Heart right ventricle (tissue), 16 donors: ENCODE measurements at regions not wholly inside any gene's neighbourhood (a gene's known extent, or its start where the extent isn't known, plus 50 kb on each side); places are given as distances from the start of the nearest gene placed in this dataset.

Experiments
- ATAC-seq, 8 donors: fragments of 200-7000 bp; cut with Tn5 transposase; one replicate each; pipeline ENCODE4 v1.9.1; 2020; ENCODE audit warnings: mild to moderate bottlenecking in 8 of 8, moderate library complexity in 8 of 8, moderate number of reproducible peaks in 1 of 8
- DNase-seq, 2 donors: peaks; one replicate each; pipeline ENCODE4 v3.0.0-alpha.2; 2020
- H3K27ac ChIP-seq, 10 donors: fragments of 200-600 bp; sonication (generic) in 2 of 10; one replicate each; pipeline versions ENCODE4 v1.5.0 to v1.8.0; 2020 to 2022; ENCODE audit warnings: mild to moderate bottlenecking in 3 of 10
- H3K27me3 ChIP-seq, 7 donors: fragments of 200-600 bp; one replicate each; pipeline ENCODE4 v1.8.0; 2021 to 2022; ENCODE audit warnings: mild to moderate bottlenecking in 2 of 7
- H3K36me3 ChIP-seq, 9 donors: fragments of 200-600 bp; sonication (generic) in 1 of 9; one replicate each; pipeline versions ENCODE4 v1.5.0 to v1.8.0; 2020 to 2022; ENCODE audit warnings: mild to moderate bottlenecking in 2 of 9
- H3K4me1 ChIP-seq, 9 donors: fragments of 200-600 bp; sonication (generic) in 1 of 9; one replicate each; pipeline versions ENCODE4 v1.5.0 to v1.8.0; 2020 to 2022; ENCODE audit warnings: mild to moderate bottlenecking in 4 of 9
- H3K4me3 ChIP-seq, 10 donors: fragments of 200-600 bp; sonication (generic) in 2 of 10; one replicate each; pipeline versions ENCODE4 v1.5.0 to v1.8.0; 2020 to 2022; ENCODE audit warnings: mild to moderate bottlenecking in 7 of 10, moderate library complexity in 2 of 10
- H3K9me3 ChIP-seq, 11 donors: fragments of 200-600 bp in 10 of 11; sonication (generic) in 2 of 11; one replicate each; pipeline versions ENCODE4 v1.5.0 to v1.8.0; 2013 to 2022; ENCODE audit warnings: mild to moderate bottlenecking in 2 of 11, control low read depth in 1 of 11, moderate library complexity in 1 of 11
- whole genome bisulfite sequencing, 2 donors: extraction: QIAGEN DNeasy Blood & Tissue Kit; methylation state at CpG; one replicate each; pipeline ENCODE4 v1.1.7; 2013; ENCODE audit warnings: inconsistent platforms in 1 of 2; 5-methylcytosine and 5-hydroxymethylcytosine counted together
- intact Hi-C, 10 donors: fragments of 100-400 bp; cut with DNase I; formaldehyde crosslinking; loops; one replicate each; pipeline versions ENCODE4 v1.11.1 to v1.14.2; 2022
- TF ChIP-seq, protein P1 (sequence below), 9 donors: fragments of 200-600 bp; sonication (generic) in 2 of 9; IDR thresholded peaks; one replicate each; pipeline versions ENCODE4 v1.5.0 to v1.8.0; 2021 to 2022; ENCODE audit warnings: antibody characterized with exemption in 9 of 9, mild to moderate bottlenecking in 5 of 9, moderate library complexity in 1 of 9
- donor health status: Arrhythmogenic right ventricular cardiomyopathy.
- donor health status: ischemic (EF 13 %, LVEDD 7.1; RV severe dilation, severe dysfunction).
- donor health status: healthy with polysubstance abuse.
- donor health status: DM: no; HTN: yes; CAD: no.
- donor health status: DM: no; HTN: no; CAD: no.
- donor health status: ischemic (EF 25% LVEDD 6.9; RV normal size, moderate dysfunction).
- donor health status: ischemic (EF 25% LVEDD 5.7; RV mildly dilated, moderate dysfunction).
- donor health status: healthy.
- donor health status: DM: yes; HTN: yes; CAD: no.
- donor health status: Ischemic cardiomyopathy.
- donor health status: ischemic (EF 35%, LVEDD 5.7; RV mildly dilated, moderate dysfunction).
- donor health status: nonischemic (EF 11% LVEDD 7.7; RV severe dilation, severe dysfunction).
- donor health status: DM: yes; HTN: yes; CAD: no.
- donor health status: PGD.
- donor health status: ischemic (EF 29% LVEDD 5.4; RV normal size, mild dysfunction).
- donor health status: nonischemic (EF 23%, LVEDD 6.1; RV moderate dilation, normal function).

DNA sequence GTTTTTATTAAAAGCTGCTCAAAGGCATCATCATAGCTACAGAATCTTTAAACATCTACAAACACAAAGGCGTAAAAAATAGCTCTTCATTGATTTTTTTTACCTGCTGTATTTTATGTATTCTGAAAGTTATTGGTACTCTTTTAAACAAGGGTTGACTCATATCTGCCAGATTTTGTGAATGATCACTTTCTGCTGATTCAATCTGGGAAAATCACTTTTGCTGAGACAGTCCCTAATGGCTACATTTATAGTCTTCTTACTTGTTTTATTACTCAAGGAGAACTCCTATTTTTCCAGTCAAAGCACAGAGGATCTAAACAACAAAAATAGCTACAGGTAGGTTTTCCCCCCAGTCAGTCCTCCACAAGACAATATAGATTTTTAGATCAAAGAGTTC lies 739.0 kb downstream of the CBLN4 start:
- H3K9me3 ChIP-seq, result no peaks in the 10 kb centered on the region
- DNase-seq, result no peak
- intact Hi-C loops, result no loop called here
- ATAC-seq, result no peak
- peaks cover 0 to 6% (median 0%) of the 10 kb centered on the region in 9 donors for H3K4me1 ChIP-seq
- no peaks in the 10 kb centered on the region for H3K27me3 ChIP-seq
- TF ChIP-seq, protein P1, sequence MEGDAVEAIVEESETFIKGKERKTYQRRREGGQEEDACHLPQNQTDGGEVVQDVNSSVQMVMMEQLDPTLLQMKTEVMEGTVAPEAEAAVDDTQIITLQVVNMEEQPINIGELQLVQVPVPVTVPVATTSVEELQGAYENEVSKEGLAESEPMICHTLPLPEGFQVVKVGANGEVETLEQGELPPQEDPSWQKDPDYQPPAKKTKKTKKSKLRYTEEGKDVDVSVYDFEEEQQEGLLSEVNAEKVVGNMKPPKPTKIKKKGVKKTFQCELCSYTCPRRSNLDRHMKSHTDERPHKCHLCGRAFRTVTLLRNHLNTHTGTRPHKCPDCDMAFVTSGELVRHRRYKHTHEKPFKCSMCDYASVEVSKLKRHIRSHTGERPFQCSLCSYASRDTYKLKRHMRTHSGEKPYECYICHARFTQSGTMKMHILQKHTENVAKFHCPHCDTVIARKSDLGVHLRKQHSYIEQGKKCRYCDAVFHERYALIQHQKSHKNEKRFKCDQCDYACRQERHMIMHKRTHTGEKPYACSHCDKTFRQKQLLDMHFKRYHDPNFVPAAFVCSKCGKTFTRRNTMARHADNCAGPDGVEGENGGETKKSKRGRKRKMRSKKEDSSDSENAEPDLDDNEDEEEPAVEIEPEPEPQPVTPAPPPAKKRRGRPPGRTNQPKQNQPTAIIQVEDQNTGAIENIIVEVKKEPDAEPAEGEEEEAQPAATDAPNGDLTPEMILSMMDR (IDR thresholded peaks at IDR 0.05), result no peak
- WGBS, 2 donors, result 86 to 89% methylated on average over 1 of the region's 1 CpG
- no peak overlapping the region for H3K27ac ChIP-seq
- H3K36me3 ChIP-seq, result no peaks in the 10 kb centered on the region
- H3K4me3 ChIP-seq, result no peak overlapping the region

DNA sequence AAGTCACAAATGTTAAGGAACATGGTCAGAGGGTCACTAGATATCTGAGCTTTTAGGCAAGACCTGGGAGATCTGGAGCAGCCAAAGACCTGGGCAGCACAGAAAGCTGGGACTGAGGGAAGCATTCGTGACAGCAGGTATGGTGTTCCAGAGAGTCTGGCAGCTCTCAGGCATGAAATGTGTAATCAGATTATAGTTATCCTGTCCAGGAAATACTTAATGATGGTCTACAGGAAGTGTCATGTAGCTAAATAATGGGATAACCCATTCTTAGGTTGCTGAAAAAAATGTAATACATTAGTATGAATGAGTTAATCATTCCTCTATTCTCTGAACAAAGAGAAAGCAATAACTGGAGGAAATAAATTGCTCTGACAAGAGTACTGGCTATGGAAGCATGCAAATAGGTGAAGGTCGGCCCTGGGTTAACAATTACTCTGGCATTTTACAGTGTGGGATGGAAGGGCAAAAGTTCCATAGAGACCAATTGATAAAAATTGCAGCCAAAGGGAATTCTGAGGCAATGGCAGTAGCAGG lies 740.5 kb downstream of the CBLN4 start:
- TF ChIP-seq, protein P1 (IDR thresholded peaks at IDR 0.05), result no peak
- intact Hi-C loops, result no loop called here

DNA sequence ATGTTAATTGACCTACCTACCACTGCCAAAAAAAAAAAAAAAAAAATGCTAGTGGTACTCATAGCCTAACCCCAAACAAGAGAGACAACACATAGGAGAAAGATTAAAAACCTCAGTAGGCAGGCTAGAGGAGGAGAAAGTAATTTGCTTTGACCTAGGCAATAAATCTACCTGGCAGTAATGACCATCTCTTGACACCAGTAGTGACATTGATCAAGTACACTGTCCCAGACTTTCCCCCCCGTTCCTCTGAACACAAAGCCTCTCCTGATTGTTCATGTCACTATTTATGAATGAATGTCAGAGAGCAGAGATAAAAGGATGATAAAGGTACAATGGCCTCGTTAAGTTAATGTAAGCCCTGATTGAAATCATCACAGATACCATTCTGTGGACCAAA lies 746.8 kb downstream of the CBLN4 start:
- intact Hi-C loops, result loop anchor here in 1 of 10 donors (10.0 kb wide), 1 partner anchor 84 kb away; no protein-coding TSS in a partner anchor
- 27 to 41% methylated on average over 2 of the region's 2 CpGs for WGBS, 2 donors

More for the DNA sequence above, 740.5 kb downstream of the CBLN4 start:
- Histone ChIP-seq H3K36me3 (no peaks in the 10 kb centered on the region), H3K27me3 (no peaks in the 10 kb centered on the region), H3K4me1 (no peaks in the 10 kb centered on the region), H3K27ac (no peak overlapping the region), H3K9me3 (no peaks in the 10 kb centered on the region), H3K4me3 (no peak overlapping the region)
- 68% methylated on average over 2 of the region's 2 CpGs for WGBS, 2 donors
- DNase-seq (no peak), ATAC-seq (no peak)

DNA sequence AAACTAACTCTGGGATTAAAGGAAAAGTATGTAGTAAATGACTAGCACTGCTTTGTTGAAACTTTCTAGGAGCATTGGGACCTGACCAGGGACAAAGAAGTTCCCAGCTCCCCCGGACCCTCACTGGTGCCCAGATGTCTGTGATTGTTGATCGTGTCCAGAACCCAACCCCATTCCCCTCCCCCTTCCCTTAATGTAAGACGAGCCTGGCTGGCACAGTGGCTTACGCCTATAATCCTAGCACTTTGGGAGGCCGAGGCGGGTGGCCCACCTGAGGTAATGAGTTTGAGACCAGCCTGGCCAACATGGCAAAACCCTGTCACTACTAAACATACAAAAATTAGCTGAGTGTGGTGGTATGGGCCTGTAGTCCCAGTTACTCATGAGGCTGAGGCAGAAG lies 750.3 kb downstream of the CBLN4 start:
- H3K4me3 ChIP-seq, result no peak overlapping the region
- peak overlapping the region in 5 of 10 donors; percentile 46 to 75 (median 71) for H3K27ac ChIP-seq
- ATAC-seq (no peak), DNase-seq (no peak)
- WGBS, 2 donors, result 84 to 88% methylated on average over 6 of the region's 6 CpGs
- peaks cover 11 to 39% (median 21%) of the 10 kb centered on the region in 9 donors for H3K4me1 ChIP-seq
- H3K27me3 ChIP-seq, result no peaks in the 10 kb centered on the region
- no peaks in the 10 kb centered on the region for H3K9me3 ChIP-seq
- H3K36me3 ChIP-seq, result no peaks in the 10 kb centered on the region
- TF ChIP-seq, protein P1 (IDR thresholded peaks at IDR 0.05), result no peak
- intact Hi-C loops, result loop anchor here in 1 of 10 donors (10.0 kb wide), 1 partner anchor 80 kb away; no protein-coding TSS in a partner anchor

More for the DNA sequence above, 746.8 kb downstream of the CBLN4 start:
- DNase-seq (no peak), ATAC-seq (no peak)
- Histone ChIP-seq H3K4me3 (no peak overlapping the region), H3K9me3 (no peaks in the 10 kb centered on the region), H3K36me3 (no peaks in the 10 kb centered on the region), H3K4me1 (peaks cover 0 to 17% (median 9%) of the 10 kb centered on the region in 9 donors), H3K27me3 (no peaks in the 10 kb centered on the region), H3K27ac (no peak overlapping the region)
- TF ChIP-seq, protein P1 (IDR thresholded peaks at IDR 0.05), result no peak
